B cell (primary cell): ENCODE measurements at regions not wholly inside any gene's neighbourhood (a gene's known extent, or its start where the extent isn't known, plus 50 kb on each side); places are given as distances from the start of the nearest gene placed in this dataset.
"Not testable (repeated sequence)": the region's sequence is repeated elsewhere in the genome, so short reads cannot be mapped to it uniquely, and the experiment has no call there.

Experiments used
- EZH2 ChIP-seq: IDR thresholded peaks from 2 replicates; pipeline ENCODE4 v1.6.1; 2012; ENCODE audit warnings: borderline replicate concordance, low read depth, mild to moderate bottlenecking, moderate library complexity, low read length; ENCODE audit not compliant: insufficient read depth, poor library complexity, severe bottlenecking
- TF ChIP-seq, protein P1 (sequence below): fragments of 200-600 bp; IDR thresholded peaks from one replicate; pipeline ENCODE4 v1.8.0; 2022; ENCODE audit warnings: antibody characterized with exemption, mild to moderate bottlenecking

DNA sequence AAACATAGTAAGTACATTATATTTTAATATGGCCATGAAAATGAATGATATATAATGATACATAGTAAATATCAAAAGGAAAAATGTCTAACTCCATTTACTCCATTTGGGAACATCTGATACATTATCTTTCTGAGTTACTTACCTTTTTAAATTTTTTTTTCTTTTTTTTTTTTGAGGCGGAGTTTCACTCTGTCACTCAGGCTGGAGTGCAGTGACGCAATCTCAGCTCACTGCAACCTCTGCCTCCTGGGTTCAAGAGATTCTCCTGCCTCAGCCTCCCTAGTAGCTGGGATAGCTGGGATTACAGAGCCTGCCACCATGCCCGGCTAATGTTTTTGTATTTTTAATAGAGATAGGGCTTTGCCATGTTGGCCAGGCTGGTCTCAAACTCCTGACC lies 972.5 kb downstream of the TRAM1L1 start:
- TF ChIP-seq, protein P1, sequence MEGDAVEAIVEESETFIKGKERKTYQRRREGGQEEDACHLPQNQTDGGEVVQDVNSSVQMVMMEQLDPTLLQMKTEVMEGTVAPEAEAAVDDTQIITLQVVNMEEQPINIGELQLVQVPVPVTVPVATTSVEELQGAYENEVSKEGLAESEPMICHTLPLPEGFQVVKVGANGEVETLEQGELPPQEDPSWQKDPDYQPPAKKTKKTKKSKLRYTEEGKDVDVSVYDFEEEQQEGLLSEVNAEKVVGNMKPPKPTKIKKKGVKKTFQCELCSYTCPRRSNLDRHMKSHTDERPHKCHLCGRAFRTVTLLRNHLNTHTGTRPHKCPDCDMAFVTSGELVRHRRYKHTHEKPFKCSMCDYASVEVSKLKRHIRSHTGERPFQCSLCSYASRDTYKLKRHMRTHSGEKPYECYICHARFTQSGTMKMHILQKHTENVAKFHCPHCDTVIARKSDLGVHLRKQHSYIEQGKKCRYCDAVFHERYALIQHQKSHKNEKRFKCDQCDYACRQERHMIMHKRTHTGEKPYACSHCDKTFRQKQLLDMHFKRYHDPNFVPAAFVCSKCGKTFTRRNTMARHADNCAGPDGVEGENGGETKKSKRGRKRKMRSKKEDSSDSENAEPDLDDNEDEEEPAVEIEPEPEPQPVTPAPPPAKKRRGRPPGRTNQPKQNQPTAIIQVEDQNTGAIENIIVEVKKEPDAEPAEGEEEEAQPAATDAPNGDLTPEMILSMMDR = not testable (repeated sequence)
- TF ChIP-seq EZH2 = not testable (repeated sequence)
